HG03565 (cell line): ENCODE measurements at regions not wholly inside any gene's neighbourhood (a gene's known extent, or its start where the extent isn't known, plus 50 kb on each side); places are given as distances from the start of the nearest gene placed in this dataset.
"Not testable (repeated sequence)": the region's sequence is repeated elsewhere in the genome, so short reads cannot be mapped to it uniquely, and the experiment has no call there.

Source experiments
- ATAC-seq: cut with Tn5 transposase; IDR thresholded peaks from one replicate; pipeline ENCODE4 v1.9.1; 2021; ENCODE audit warnings: mild to moderate bottlenecking, moderate library complexity; ENCODE audit not compliant: unreplicated experiment

DNA sequence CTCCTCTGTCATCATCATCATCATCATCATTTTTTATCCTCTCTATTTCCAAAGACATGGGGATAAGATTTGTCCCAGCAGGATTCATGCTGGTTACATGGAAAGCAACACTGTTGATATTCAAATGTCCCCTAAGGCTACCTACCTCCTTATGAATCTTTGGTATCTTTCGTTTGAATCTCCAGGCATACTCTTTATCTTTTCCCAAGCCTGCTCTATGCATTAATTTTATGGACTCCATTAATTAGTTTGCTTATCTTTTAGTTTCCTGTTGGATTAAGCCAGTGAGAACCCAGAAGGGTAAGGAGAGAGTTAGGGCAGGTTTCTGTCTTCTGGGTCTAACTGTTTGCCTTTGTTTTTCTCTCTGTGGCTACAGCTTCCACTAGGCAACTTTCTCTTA is 129.6 kb upstream of the GOT2 start:
- ATAC-seq: no peak

DNA sequence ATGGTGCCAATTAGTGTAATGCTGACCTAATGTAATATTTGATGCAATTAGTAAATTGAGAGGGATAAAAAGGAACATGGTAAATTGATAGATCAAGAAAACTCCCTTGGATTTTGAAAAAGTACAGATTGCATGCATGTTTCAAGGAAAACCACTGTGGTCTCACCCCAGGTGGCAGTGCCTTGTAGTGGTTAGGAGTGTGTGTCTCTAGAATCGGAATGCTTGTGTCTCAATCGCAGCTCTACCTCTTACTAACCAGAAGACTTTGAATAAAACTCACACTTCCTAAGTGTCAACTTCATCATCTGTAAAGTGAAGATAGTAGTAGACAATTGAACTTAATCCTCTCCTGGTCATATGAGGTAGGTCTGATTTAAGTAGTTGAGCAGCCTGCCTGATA is 128.9 kb upstream of the GOT2 start:
- no peak for ATAC-seq

GRCh38 chr16:58862334-58863021 is 128.4 kb upstream of the GOT2 start:
- no peak for ATAC-seq

- no peak for ATAC-seq
Observed at GRCh38 chr16:58859958-58860669, 126.0 kb upstream of the GOT2 start.

DNA sequence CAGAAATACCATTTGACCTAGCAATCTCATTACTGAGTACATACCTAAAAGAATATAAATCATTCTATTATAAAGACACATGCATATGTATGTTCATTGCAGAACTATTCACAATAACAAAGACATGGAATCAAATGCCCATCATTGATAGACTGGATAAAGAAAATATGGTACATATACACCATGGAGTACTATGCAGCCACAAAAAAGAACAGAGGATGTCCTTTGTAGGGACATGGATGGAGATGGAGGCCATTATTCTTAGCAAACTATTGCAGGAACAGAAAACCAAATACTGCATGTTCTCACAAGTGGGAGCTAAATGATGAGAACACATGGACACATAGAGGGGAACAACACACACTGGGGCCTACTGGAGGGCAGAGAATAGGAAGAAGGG is 124.5 kb upstream of the GOT2 start:
- ATAC-seq: not testable (repeated sequence)

DNA sequence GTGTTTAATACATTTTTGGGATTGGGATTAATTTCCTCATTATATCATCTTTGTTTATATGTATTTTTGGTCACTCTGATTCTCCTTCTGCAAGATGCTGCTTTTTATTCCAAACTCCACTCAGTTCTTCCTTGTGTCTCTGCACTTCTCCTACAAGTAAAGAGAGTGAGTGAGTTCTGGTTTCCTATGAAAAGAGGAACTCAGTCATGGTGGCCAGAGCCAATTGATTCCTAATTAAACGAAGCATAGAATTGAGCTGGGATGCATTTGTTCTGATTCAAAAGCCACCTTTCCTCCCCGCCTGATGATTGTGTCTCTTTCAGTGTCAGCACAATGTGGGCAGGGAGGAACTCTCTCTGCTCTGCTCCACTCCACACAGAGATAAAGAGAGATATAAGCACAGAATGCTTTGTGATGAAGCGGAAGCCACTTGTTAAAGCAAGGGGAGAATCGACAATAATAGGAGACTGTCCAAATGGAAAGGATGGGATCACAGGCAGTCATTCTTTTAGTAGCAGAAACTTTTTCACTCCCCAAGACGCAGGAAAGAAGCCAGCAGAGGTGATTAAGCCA is 121.3 kb upstream of the GOT2 start:
- ATAC-seq: no peak

DNA sequence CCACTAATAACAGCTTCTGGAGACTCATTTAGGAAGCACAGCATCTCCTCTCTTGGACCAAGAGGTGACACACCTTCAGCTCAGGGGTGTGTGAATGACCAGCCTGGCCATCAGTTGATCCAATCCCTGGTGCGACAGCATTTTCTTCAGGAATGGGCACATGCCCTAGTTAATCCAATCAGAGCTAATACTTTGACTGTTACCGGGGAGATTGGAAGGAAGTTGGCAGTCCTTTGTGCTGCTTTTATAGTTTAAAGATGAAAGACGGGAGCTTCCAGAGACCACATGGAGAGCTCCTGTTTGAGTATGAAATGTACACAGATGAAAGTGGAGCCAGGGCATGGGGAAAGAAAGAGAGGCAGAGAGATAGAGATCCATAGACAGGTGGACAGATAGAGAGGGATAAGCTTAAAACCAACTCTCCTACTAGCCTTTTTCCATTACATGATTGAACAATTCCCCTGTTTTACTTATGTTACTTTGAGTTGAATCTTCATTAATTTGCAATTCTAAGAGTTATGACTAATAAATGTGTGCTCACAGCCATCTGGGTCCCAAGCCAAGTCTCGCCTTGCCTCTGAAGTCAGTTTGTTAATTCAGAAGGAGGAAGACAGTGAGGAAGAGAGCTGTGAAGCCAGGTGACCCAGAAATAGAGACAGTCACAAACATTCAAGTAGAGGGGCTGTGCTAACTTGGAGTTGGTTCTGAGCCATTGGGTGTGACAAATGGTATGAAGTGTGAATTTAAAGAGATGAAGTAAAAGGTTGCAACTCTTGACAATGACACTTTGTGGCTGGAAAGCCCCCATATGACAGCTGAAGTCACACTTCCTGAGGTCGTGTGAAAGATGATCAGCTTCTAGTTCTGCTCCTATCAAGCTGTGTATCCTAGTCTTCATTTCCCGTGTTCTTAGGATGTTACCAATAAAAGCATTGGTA is 120.0 kb upstream of the GOT2 start:
- peak; percentile 71 for ATAC-seq

DNA sequence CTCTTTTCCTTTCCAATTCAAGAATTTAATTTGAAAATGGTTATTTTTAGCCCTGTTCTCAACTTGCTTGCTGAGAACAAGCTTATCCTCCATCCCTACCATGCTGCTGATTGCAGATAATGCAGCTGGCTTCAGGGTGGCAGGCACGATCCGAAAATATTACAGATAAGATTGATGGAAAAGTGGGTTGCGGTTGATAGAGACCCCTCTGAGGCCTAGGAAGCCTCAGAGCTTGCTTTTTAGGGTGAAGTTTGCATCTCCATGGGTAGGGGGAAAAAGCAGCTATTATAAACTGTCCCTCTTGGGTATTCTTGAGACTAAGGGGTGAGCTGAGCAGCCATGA is 116.5 kb upstream of the GOT2 start:
- ATAC-seq: no peak

DNA sequence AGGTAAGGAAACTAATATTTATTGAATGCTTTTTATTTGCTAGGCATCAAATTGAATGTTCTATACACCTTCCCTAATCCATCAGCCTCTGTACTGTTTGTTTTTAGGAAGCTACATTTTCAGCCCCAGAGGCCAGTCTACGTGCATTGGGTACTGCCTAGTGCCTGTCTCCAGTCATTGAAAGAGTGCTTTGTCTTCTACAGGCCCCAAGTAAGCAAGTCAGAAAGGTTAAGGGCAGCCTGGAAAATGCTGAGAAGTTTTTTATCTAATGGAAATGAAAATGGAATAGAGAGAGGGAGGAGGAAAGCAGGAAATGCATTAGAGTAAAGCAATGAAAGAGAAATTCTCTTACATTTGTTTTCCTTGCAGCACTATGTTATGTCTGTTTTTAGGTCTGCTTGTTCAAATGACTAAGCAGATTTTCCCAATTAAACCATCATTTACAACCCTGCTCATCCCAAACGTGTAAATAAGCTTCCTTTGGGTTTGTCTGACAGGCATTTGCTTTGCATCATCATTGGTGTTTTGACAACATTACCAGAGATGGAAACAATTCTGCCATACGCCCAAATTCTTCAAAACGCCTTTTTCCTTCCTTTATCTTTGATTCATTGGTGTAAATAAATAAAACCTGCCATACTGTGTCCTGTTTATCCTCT is 116.0 kb upstream of the GOT2 start:
- no peak for ATAC-seq

DNA sequence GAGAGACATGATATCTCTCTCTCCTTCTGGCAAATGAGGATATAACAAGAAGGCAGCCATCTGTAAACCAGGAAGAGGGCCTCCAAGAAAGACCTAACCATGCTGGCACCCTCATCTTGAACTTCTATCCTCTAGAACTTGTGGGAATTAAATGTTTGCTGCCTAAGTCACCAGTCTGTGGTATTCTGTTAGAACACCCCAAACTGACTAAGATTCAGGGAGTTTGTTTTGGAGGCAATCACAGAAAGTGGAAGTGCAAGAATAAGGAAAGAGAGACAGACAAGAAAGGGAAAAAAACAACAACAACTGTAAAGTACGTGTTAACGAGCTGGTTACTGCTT is 114.5 kb upstream of the GOT2 start:
- no peak for ATAC-seq

DNA sequence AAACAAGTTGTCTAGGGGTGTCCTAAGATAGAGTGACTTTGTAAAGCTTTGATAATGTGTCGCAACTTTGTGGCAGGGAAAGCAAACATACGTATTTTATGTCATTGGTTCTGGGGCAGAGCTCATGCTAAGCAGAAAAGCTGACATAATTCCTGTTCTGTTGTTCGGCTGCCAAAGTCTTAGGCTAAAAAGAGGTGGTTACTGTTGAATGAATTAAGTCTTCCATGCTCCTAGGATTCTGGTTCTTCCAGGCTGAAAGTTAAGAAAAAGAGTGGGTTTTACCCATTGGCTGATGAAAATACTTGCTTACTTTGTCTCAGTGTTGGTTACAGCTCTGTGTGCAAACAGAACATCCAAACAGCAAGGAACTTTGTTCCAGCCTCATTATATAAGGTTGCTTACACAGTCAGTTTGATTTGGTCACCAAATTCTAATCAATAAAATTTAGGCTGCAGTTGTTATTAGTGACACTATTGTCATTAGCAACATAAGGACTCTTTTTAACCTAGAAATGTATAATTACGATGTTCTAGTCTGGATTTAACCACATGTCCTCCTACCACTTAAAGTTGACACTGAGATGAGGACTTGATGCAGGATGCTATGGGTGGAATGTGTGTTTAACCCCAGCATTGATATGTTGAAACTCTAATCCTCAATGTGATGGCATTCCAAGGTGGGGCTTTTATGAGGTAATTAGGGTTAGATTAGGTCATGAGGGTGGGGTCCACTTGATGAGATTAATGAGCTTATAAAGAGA is 114.0 kb upstream of the GOT2 start:
- ATAC-seq: no peak

- not testable (repeated sequence) for ATAC-seq
Observed at GRCh38 chr16:58846226-58846625, 112.1 kb upstream of the GOT2 start.

DNA sequence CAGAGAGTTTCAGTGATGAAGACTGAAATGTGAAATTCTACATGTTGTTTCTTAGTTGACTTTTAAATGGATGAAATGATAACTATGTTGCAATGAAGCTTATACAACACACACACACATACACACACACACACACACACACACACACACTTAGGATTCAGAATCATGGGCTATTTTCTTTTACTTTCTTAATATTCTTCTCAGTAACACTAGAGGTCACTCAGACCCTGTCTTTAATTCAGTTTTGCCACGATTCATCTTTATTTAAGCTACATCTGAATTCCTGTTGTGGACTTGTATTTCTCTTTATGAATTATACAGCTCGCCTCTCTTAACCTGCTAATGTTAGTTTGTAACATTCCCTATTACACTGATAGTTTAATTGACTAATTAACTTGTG is 109.6 kb upstream of the GOT2 start:
- ATAC-seq: peak; percentile 68

- no peak for ATAC-seq
Observed at GRCh38 chr16:58842746-58843145, 108.6 kb upstream of the GOT2 start.

DNA sequence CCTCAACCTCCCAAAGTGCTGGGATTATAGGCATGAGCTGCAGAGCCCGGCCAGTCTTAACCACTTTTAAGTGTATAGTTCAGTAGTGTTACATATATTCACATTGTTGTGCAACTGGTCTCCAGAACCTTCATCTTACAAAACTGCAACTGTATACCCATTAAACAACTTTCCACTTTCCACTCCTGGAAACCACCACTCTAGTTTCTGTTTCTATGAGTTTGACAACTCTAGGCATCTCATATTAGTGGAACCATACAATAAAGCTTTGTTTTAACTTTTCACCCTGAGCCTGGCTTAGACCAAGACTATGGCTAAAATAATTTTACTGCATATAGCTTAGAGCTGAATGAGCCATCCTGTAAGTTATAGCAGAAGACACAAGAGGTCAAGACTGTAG is 108.0 kb upstream of the GOT2 start:
- no peak for ATAC-seq

DNA sequence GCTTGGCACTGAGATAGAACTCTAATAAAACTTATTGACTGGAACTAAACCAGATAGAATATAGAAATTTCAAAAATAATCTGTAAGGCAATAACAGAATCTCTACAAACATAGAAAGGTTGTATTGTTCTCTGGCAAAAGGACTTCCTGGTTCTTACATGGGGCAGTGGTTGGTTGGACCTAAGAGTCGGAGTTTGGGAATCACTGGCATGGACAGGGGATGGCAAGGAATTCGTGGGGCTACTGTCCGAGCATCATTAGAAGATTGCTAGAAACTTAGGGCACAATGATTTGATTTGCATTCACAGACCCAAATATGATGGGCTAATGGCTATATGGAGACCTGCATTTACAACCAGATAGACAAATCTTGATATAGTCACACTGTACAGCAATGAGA is 103.8 kb upstream of the GOT2 start:
- no peak for ATAC-seq

- ATAC-seq: no peak
Observed at GRCh38 chr16:58836427-58836826, 102.3 kb upstream of the GOT2 start.

- ATAC-seq: no peak
Observed at GRCh38 chr16:58832386-58832895, 98.3 kb upstream of the GOT2 start.

- no peak for ATAC-seq
Observed at GRCh38 chr16:58831386-58831785, 97.3 kb upstream of the GOT2 start.

DNA sequence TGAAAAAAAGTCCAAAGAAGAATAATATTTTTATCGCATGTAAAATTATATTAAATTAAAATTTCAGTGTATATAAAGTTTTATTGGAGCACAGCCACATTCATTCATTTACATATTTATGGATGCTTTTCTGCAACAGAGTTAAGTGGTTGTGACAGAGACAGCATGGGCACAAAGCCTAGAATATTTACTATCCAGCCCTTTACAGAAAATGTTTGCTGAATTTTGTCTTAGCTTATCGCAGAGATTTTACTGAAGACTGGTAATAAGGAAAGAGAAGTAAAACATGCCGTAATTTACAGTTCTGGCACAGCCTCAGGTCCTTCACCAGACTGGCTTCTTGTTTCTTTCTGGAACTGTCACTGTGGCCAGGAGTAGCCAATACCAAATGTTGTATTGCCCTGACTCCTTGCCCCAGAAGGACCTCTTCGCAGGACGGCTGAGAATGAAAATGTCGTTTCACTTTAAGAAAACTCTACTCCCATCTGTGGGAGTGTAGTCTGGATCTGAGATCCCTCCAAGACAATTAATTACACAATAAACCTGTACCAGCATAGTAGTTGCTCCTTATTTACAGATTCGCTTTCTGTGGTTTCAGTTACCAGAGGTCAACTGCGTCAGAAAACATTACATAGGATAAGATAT is 94.9 kb upstream of the GOT2 start:
- no peak for ATAC-seq
